ENCODE measurements at regions not wholly inside any gene's neighbourhood (a gene's known extent, or its start where the extent isn't known, plus 50 kb on each side); places are given as distances from the start of the nearest gene placed in this dataset.

GRCh38 chr16:79661578-79661977 is 61.0 kb upstream of the MAF start:
- TF ChIP-seq CTCF (IDR thresholded peaks at IDR 0.05) = no peak
- no peak for TF ChIP-seq EZH2 (IDR thresholded peaks at IDR 0.05; ENCODE audit: borderline replicate concordance, insufficient read depth, low read depth, low read length, poor library complexity, severe bottlenecking)
